HL-60/S4 treated with phorbol 12-myristate 13-acetate at 8.2 ng/mL for 4 days and 3 days (cell line): ENCODE measurements at regions not wholly inside any gene's neighbourhood (a gene's known extent, or its start where the extent isn't known, plus 50 kb on each side); places are given as distances from the start of the nearest gene placed in this dataset.

ENCODE experiments used
- in situ Hi-C: fragments of 300-500 bp; cut with MboI; formaldehyde crosslinking; loops from 2 replicates; pipeline ENCODE4 v1.15.0; 2022; ENCODE audit warnings: low sequenced_read_pairs

GRCh38 chr17:71398800-71399219 is 722.0 kb upstream of the SOX9 start:
- in situ Hi-C loops, result no loop called here

GRCh38 chr17:71399221-71399620 is 721.6 kb upstream of the SOX9 start:
- in situ Hi-C loops, result no loop called here

GRCh38 chr17:71399649-71400048 is 721.2 kb upstream of the SOX9 start:
- in situ Hi-C loops, result no loop called here

GRCh38 chr17:71402007-71402406 is 718.8 kb upstream of the SOX9 start:
- in situ Hi-C loops, result no loop called here

- in situ Hi-C loops, result no loop called here
Measured at GRCh38 chr17:71402661-71403141, 718.1 kb upstream of the SOX9 start.

GRCh38 chr17:71405101-71405500 is 715.7 kb upstream of the SOX9 start:
- in situ Hi-C loops, result no loop called here

GRCh38 chr17:71407981-71408380 is 712.8 kb upstream of the SOX9 start:
- in situ Hi-C loops, result no loop called here

GRCh38 chr17:71409137-71409536 is 711.7 kb upstream of the SOX9 start:
- in situ Hi-C loops, result no loop called here

GRCh38 chr17:71409712-71410111 is 711.1 kb upstream of the SOX9 start:
- in situ Hi-C loops, result no loop called here

- in situ Hi-C loops, result no loop called here
Measured at GRCh38 chr17:71412803-71413202, 708.0 kb upstream of the SOX9 start.

GRCh38 chr17:71413935-71414334 is 706.9 kb upstream of the SOX9 start:
- in situ Hi-C loops, result no loop called here

GRCh38 chr17:71417142-71417541 is 703.7 kb upstream of the SOX9 start:
- in situ Hi-C loops, result no loop called here

GRCh38 chr17:71422968-71423367 is 697.9 kb upstream of the SOX9 start:
- in situ Hi-C loops, result no loop called here

- in situ Hi-C loops, result no loop called here
Measured at GRCh38 chr17:71423871-71424546, 696.8 kb upstream of the SOX9 start.

GRCh38 chr17:71427801-71428200 is 693.0 kb upstream of the SOX9 start:
- in situ Hi-C loops, result no loop called here

GRCh38 chr17:71428897-71429296 is 691.9 kb upstream of the SOX9 start:
- in situ Hi-C loops, result no loop called here

- in situ Hi-C loops, result no loop called here
Measured at GRCh38 chr17:71430281-71430680, 690.5 kb upstream of the SOX9 start.

- in situ Hi-C loops, result no loop called here
Measured at GRCh38 chr17:71431146-71431545, 689.7 kb upstream of the SOX9 start.

- in situ Hi-C loops, result no loop called here
Measured at GRCh38 chr17:71432378-71433315, 688.2 kb upstream of the SOX9 start.

GRCh38 chr17:71434716-71435115 is 686.1 kb upstream of the SOX9 start:
- in situ Hi-C loops, result no loop called here

GRCh38 chr17:71436479-71436878 is 684.3 kb upstream of the SOX9 start:
- in situ Hi-C loops, result no loop called here

- in situ Hi-C loops, result no loop called here
Measured at GRCh38 chr17:71437166-71437565, 683.7 kb upstream of the SOX9 start.
